ENCODE measurements at regions not wholly inside any gene's neighbourhood (a gene's known extent, or its start where the extent isn't known, plus 50 kb on each side); places are given as distances from the start of the nearest gene placed in this dataset.
A peak's percentile ranks its signal among the peaks of the same experiment; 100 is the strongest.
"Not testable (repeated sequence)": the region's sequence is repeated elsewhere in the genome, so short reads cannot be mapped to it uniquely, and the experiment has no call there.

GRCh38 chr3:152583963-152584362, 251.0 kb upstream of the P2RY1 start:
- DNase-seq, result no peak

GRCh38 chr3:152586974-152587373, 248.0 kb upstream of the P2RY1 start:
- DNase-seq, result peak; percentile 34

- DNase-seq, result no peak
Measured at GRCh38 chr3:152587861-152588260, 247.1 kb upstream of the P2RY1 start.

- DNase-seq, result no peak
Measured at GRCh38 chr3:152589644-152590043, 245.3 kb upstream of the P2RY1 start.

GRCh38 chr3:152591515-152591914, 243.4 kb upstream of the P2RY1 start:
- peak; percentile 94 for DNase-seq

- DNase-seq, result no peak
Measured at GRCh38 chr3:152593242-152593641, 241.7 kb upstream of the P2RY1 start.

GRCh38 chr3:152595975-152596821, 238.7 kb upstream of the P2RY1 start:
- peak; percentile 97 for DNase-seq

GRCh38 chr3:152596832-152597231, 238.1 kb upstream of the P2RY1 start:
- DNase-seq, result not testable (repeated sequence)

- no peak for DNase-seq
Measured at GRCh38 chr3:152606146-152606545, 228.8 kb upstream of the P2RY1 start.

- DNase-seq, result no peak
Measured at GRCh38 chr3:152607179-152607578, 227.8 kb upstream of the P2RY1 start.

- DNase-seq, result no peak
Measured at GRCh38 chr3:152608696-152609594, 226.0 kb upstream of the P2RY1 start.

GRCh38 chr3:152609891-152610290, 225.0 kb upstream of the P2RY1 start:
- DNase-seq, result no peak

- DNase-seq, result no peak
Measured at GRCh38 chr3:152610622-152611021, 224.3 kb upstream of the P2RY1 start.

GRCh38 chr3:152611905-152612304, 223.0 kb upstream of the P2RY1 start:
- DNase-seq, result no peak

GRCh38 chr3:152613851-152614250, 221.1 kb upstream of the P2RY1 start:
- DNase-seq, result no peak

GRCh38 chr3:152615681-152616080, 219.2 kb upstream of the P2RY1 start:
- no peak for DNase-seq

- no peak for DNase-seq
Measured at GRCh38 chr3:152617609-152618008, 217.3 kb upstream of the P2RY1 start.

GRCh38 chr3:152618529-152618928, 216.4 kb upstream of the P2RY1 start:
- no peak for DNase-seq

- DNase-seq, result no peak
Measured at GRCh38 chr3:152619691-152620090, 215.2 kb upstream of the P2RY1 start.

GRCh38 chr3:152620395-152620794, 214.5 kb upstream of the P2RY1 start:
- DNase-seq, result no peak

- DNase-seq, result no peak
Measured at GRCh38 chr3:152621006-152621868, 213.7 kb upstream of the P2RY1 start.

- no peak for DNase-seq
Measured at GRCh38 chr3:152621967-152622810, 212.7 kb upstream of the P2RY1 start.
